ENCODE measurements at regions not wholly inside any gene's neighbourhood (a gene's known extent, or its start where the extent isn't known, plus 50 kb on each side); places are given as distances from the start of the nearest gene placed in this dataset.

- TF ChIP-seq REST (IDR thresholded peaks at IDR 0.05; ENCODE audit: insufficient read depth in 1 of 2, low read depth in 2 of 2, low read length in 2 of 2) = no peak
- no peak for TF ChIP-seq POLR2AphosphoS5 (IDR thresholded peaks at IDR 0.05; ENCODE audit: low read depth, low read length)
These were observed 65.8 kb upstream of the RPS6KA2 start for GRCh38 chr6:166692723-166693302.

Data from PFSK-1 (cell line).